Panc1 (cell line): ENCODE measurements at regions not wholly inside any gene's neighbourhood (a gene's known extent, or its start where the extent isn't known, plus 50 kb on each side); places are given as distances from the start of the nearest gene placed in this dataset.

Experiments used
- POLR2AphosphoS5 ChIP-seq: IDR thresholded peaks from 2 replicates; pipeline ENCODE4 v1.6.1; 2012; ENCODE audit warnings: mild to moderate bottlenecking, low read depth, low read length, moderate library complexity
- SIN3A ChIP-seq: IDR thresholded peaks from 2 replicates; pipeline ENCODE4 v1.6.1; 2012; ENCODE audit warnings: low read depth, mild to moderate bottlenecking, low read length, moderate library complexity, borderline replicate concordance; ENCODE audit not compliant: insufficient read depth
- TCF7L2 ChIP-seq: IDR thresholded peaks from 2 replicates; pipeline ENCODE4 v1.6.1; 2011; ENCODE audit warnings: mild to moderate bottlenecking, low read depth, low read length, inconsistent platforms
- TF ChIP-seq, protein P1 (sequence below), 2 experiments: IDR thresholded peaks; 2 replicates each; pipeline ENCODE4 v1.6.1; 2011 to 2012; ENCODE audit warnings: low read depth in 2 of 2, control low read depth in 1 of 2, low read length in 1 of 2, mild to moderate bottlenecking in 1 of 2, moderate library complexity in 1 of 2; ENCODE audit not compliant: insufficient read depth in 1 of 2
- TF ChIP-seq, protein P2 (sequence below): fragments of 450-650 bp; IDR thresholded peaks from 2 replicates; pipeline ENCODE4 v1.5.1; 2017; ENCODE audit warnings: mild to moderate bottlenecking

GRCh38 chr10:10397906-10398305, 619.8 kb upstream of the CELF2 start:
- TF ChIP-seq, protein P1, sequence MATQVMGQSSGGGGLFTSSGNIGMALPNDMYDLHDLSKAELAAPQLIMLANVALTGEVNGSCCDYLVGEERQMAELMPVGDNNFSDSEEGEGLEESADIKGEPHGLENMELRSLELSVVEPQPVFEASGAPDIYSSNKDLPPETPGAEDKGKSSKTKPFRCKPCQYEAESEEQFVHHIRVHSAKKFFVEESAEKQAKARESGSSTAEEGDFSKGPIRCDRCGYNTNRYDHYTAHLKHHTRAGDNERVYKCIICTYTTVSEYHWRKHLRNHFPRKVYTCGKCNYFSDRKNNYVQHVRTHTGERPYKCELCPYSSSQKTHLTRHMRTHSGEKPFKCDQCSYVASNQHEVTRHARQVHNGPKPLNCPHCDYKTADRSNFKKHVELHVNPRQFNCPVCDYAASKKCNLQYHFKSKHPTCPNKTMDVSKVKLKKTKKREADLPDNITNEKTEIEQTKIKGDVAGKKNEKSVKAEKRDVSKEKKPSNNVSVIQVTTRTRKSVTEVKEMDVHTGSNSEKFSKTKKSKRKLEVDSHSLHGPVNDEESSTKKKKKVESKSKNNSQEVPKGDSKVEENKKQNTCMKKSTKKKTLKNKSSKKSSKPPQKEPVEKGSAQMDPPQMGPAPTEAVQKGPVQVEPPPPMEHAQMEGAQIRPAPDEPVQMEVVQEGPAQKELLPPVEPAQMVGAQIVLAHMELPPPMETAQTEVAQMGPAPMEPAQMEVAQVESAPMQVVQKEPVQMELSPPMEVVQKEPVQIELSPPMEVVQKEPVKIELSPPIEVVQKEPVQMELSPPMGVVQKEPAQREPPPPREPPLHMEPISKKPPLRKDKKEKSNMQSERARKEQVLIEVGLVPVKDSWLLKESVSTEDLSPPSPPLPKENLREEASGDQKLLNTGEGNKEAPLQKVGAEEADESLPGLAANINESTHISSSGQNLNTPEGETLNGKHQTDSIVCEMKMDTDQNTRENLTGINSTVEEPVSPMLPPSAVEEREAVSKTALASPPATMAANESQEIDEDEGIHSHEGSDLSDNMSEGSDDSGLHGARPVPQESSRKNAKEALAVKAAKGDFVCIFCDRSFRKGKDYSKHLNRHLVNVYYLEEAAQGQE (IDR thresholded peaks at IDR 0.05; ENCODE audit: insufficient read depth in 1 of 2, low read depth in 2 of 2, low read length in 1 of 2): no peak
- TF ChIP-seq SIN3A: no peak
- TF ChIP-seq, protein P2, sequence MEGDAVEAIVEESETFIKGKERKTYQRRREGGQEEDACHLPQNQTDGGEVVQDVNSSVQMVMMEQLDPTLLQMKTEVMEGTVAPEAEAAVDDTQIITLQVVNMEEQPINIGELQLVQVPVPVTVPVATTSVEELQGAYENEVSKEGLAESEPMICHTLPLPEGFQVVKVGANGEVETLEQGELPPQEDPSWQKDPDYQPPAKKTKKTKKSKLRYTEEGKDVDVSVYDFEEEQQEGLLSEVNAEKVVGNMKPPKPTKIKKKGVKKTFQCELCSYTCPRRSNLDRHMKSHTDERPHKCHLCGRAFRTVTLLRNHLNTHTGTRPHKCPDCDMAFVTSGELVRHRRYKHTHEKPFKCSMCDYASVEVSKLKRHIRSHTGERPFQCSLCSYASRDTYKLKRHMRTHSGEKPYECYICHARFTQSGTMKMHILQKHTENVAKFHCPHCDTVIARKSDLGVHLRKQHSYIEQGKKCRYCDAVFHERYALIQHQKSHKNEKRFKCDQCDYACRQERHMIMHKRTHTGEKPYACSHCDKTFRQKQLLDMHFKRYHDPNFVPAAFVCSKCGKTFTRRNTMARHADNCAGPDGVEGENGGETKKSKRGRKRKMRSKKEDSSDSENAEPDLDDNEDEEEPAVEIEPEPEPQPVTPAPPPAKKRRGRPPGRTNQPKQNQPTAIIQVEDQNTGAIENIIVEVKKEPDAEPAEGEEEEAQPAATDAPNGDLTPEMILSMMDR: no peak
- TF ChIP-seq POLR2AphosphoS5: no peak
- TF ChIP-seq TCF7L2: no peak
